ENCODE measurements at regions not wholly inside any gene's neighbourhood (a gene's known extent, or its start where the extent isn't known, plus 50 kb on each side); places are given as distances from the start of the nearest gene placed in this dataset.
A peak's percentile ranks its signal among the peaks of the same experiment; 100 is the strongest.

GRCh38 chr3:8201886-8202285, 299.7 kb upstream of the LMCD1 start:
- DNase-seq (ENCODE audit: low read depth) = no peak

GRCh38 chr3:8204331-8204730, 297.3 kb upstream of the LMCD1 start:
- no peak for DNase-seq (ENCODE audit: low read depth)

GRCh38 chr3:8204853-8205650, 296.6 kb upstream of the LMCD1 start:
- DNase-seq (ENCODE audit: low read depth) = peak; percentile 7

- DNase-seq (ENCODE audit: low read depth) = no peak
These were observed 295.7 kb upstream of the LMCD1 start for GRCh38 chr3:8205881-8206280.

GRCh38 chr3:8206971-8207617, 294.5 kb upstream of the LMCD1 start:
- peak; percentile 1 for DNase-seq (ENCODE audit: low read depth)

- DNase-seq (ENCODE audit: low read depth) = no peak
These were observed 290.7 kb upstream of the LMCD1 start for GRCh38 chr3:8210882-8211341.

- no peak for DNase-seq (ENCODE audit: low read depth)
These were observed 288.8 kb upstream of the LMCD1 start for GRCh38 chr3:8212794-8213193.

GRCh38 chr3:8213286-8213685, 288.3 kb upstream of the LMCD1 start:
- DNase-seq (ENCODE audit: low read depth) = no peak

- DNase-seq (ENCODE audit: low read depth) = no peak
These were observed 285.8 kb upstream of the LMCD1 start for GRCh38 chr3:8215821-8216220.

GRCh38 chr3:8218353-8218940, 283.2 kb upstream of the LMCD1 start:
- DNase-seq (ENCODE audit: low read depth) = no peak

GRCh38 chr3:8220291-8220690, 281.3 kb upstream of the LMCD1 start:
- no peak for DNase-seq (ENCODE audit: low read depth)

- DNase-seq (ENCODE audit: low read depth) = no peak
These were observed 277.9 kb upstream of the LMCD1 start for GRCh38 chr3:8223766-8224165.

GRCh38 chr3:8224941-8225340, 276.7 kb upstream of the LMCD1 start:
- DNase-seq (ENCODE audit: low read depth) = no peak

GRCh38 chr3:8233938-8234337, 267.7 kb upstream of the LMCD1 start:
- no peak for DNase-seq (ENCODE audit: low read depth)

GRCh38 chr3:8236264-8236663, 265.4 kb upstream of the LMCD1 start:
- DNase-seq (ENCODE audit: low read depth) = no peak

GRCh38 chr3:8237893-8238292, 263.7 kb upstream of the LMCD1 start:
- DNase-seq (ENCODE audit: low read depth) = peak; percentile 1

- no peak for DNase-seq (ENCODE audit: low read depth)
These were observed 263.2 kb upstream of the LMCD1 start for GRCh38 chr3:8238432-8238831.

- no peak for DNase-seq (ENCODE audit: low read depth)
These were observed 262.5 kb upstream of the LMCD1 start for GRCh38 chr3:8239095-8239494.

GRCh38 chr3:8239718-8240695, 261.6 kb upstream of the LMCD1 start:
- DNase-seq (ENCODE audit: low read depth) = peak; percentile 43

- no peak for DNase-seq (ENCODE audit: low read depth)
These were observed 255.6 kb upstream of the LMCD1 start for GRCh38 chr3:8246070-8246469.

- DNase-seq (ENCODE audit: low read depth) = no peak
These were observed 248.4 kb upstream of the LMCD1 start for GRCh38 chr3:8253201-8253600.

- no peak for DNase-seq (ENCODE audit: low read depth)
These were observed 247.1 kb upstream of the LMCD1 start for GRCh38 chr3:8254489-8254888.
